Astrocyte (in vitro differentiated cells and primary cell): ENCODE measurements at regions not wholly inside any gene's neighbourhood (a gene's known extent, or its start where the extent isn't known, plus 50 kb on each side); places are given as distances from the start of the nearest gene placed in this dataset.
A peak's percentile ranks its signal among the peaks of the same experiment; 100 is the strongest.

Experiments
- EZH2 ChIP-seq: IDR thresholded peaks from 2 replicates; pipeline ENCODE4 v1.6.1; 2012; ENCODE audit warnings: mild to moderate bottlenecking, low read length, inconsistent platforms; ENCODE audit not compliant: insufficient read depth
- TF ChIP-seq, protein P1 (sequence below): IDR thresholded peaks from 2 replicates; pipeline ENCODE4 v1.5.1; 2011; ENCODE audit warnings: low read depth, mild to moderate bottlenecking, inconsistent platforms, low read length, moderate library complexity; ENCODE audit not compliant: insufficient read depth

- TF ChIP-seq, protein P1, sequence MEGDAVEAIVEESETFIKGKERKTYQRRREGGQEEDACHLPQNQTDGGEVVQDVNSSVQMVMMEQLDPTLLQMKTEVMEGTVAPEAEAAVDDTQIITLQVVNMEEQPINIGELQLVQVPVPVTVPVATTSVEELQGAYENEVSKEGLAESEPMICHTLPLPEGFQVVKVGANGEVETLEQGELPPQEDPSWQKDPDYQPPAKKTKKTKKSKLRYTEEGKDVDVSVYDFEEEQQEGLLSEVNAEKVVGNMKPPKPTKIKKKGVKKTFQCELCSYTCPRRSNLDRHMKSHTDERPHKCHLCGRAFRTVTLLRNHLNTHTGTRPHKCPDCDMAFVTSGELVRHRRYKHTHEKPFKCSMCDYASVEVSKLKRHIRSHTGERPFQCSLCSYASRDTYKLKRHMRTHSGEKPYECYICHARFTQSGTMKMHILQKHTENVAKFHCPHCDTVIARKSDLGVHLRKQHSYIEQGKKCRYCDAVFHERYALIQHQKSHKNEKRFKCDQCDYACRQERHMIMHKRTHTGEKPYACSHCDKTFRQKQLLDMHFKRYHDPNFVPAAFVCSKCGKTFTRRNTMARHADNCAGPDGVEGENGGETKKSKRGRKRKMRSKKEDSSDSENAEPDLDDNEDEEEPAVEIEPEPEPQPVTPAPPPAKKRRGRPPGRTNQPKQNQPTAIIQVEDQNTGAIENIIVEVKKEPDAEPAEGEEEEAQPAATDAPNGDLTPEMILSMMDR = peak; percentile 29
- no peak for TF ChIP-seq EZH2
Observed at GRCh38 chr11:21933095-21933494, 259.8 kb upstream of the ANO5 start.
